ENCODE measurements at regions not wholly inside any gene's neighbourhood (a gene's known extent, or its start where the extent isn't known, plus 50 kb on each side); places are given as distances from the start of the nearest gene placed in this dataset.

- no peaks in the 10 kb centered on the region for H4K20me1 ChIP-seq (ENCODE audit: low read length)
- no peak overlapping the region for H3K27ac ChIP-seq (ENCODE audit: low read length)
- no peak overlapping the region for H2AFZ ChIP-seq (ENCODE audit: low read length)
- intact Hi-C loops (cut with micrococcal nuclease): no loop called here
- no peaks in the 10 kb centered on the region for H3K79me2 ChIP-seq (ENCODE audit: low read length)
- no peaks in the 10 kb centered on the region for H3K4me1 ChIP-seq (ENCODE audit: insufficient read depth, low read length)
- no peak for TF ChIP-seq EZH2 (IDR thresholded peaks at IDR 0.05; ENCODE audit: low read length, unreplicated experiment)
- no peak for TF ChIP-seq EZH2phosphoT487 (IDR thresholded peaks at IDR 0.05; ENCODE audit: borderline replicate concordance, low read length)
- TF ChIP-seq, protein P1, sequence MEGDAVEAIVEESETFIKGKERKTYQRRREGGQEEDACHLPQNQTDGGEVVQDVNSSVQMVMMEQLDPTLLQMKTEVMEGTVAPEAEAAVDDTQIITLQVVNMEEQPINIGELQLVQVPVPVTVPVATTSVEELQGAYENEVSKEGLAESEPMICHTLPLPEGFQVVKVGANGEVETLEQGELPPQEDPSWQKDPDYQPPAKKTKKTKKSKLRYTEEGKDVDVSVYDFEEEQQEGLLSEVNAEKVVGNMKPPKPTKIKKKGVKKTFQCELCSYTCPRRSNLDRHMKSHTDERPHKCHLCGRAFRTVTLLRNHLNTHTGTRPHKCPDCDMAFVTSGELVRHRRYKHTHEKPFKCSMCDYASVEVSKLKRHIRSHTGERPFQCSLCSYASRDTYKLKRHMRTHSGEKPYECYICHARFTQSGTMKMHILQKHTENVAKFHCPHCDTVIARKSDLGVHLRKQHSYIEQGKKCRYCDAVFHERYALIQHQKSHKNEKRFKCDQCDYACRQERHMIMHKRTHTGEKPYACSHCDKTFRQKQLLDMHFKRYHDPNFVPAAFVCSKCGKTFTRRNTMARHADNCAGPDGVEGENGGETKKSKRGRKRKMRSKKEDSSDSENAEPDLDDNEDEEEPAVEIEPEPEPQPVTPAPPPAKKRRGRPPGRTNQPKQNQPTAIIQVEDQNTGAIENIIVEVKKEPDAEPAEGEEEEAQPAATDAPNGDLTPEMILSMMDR (conservative IDR thresholded peaks at IDR 0.05; ENCODE audit: low read depth, low read length): no peak
- H3K4me2 ChIP-seq (ENCODE audit: low read length): no peak overlapping the region
- no peak overlapping the region for H3K4me3 ChIP-seq (ENCODE audit: low read length)
- no peak for DNase-seq
- H3K9me2 ChIP-seq (replicated peaks; ENCODE audit: low read length): no peaks in the 10 kb centered on the region
- no peak for ATAC-seq
- ChIA-PET CTCF (no interaction called here), POLR2A (ENCODE audit: unreplicated experiment) (no interaction called here)
- H3K9me3 ChIP-seq (ENCODE audit: low read length): no peaks in the 10 kb centered on the region
- no peaks in the 10 kb centered on the region for H3K27me3 ChIP-seq (ENCODE audit: low read length)
- no peaks in the 10 kb centered on the region for H3K36me3 ChIP-seq (ENCODE audit: low read depth, low read length)
- no peak overlapping the region for H3K9ac ChIP-seq (ENCODE audit: low read length)
- no peaks in the 10 kb centered on the region for H3F3A ChIP-seq (ENCODE audit: low read length, unreplicated experiment)
- no TSS peak for BruUV-seq (replicated peaks)
These were observed 141.5 kb upstream of the KCNK2 start for GRCh38 chr1:214941061-214941460.

- H3F3A ChIP-seq (ENCODE audit: low read length, unreplicated experiment): no peaks in the 10 kb centered on the region
- no peaks in the 10 kb centered on the region for H3K4me1 ChIP-seq (ENCODE audit: insufficient read depth, low read length)
- ChIA-PET CTCF (no interaction called here), POLR2A (ENCODE audit: unreplicated experiment) (no interaction called here)
- DNase-seq (no peak), ATAC-seq (no peak)
- H3K27ac ChIP-seq (ENCODE audit: low read length): no peak overlapping the region
- no peaks in the 10 kb centered on the region for H3K79me2 ChIP-seq (ENCODE audit: low read length)
- H3K9me2 ChIP-seq (replicated peaks; ENCODE audit: low read length): no peaks in the 10 kb centered on the region
- no peak overlapping the region for H2AFZ ChIP-seq (ENCODE audit: low read length)
- H3K27me3 ChIP-seq (ENCODE audit: low read length): no peaks in the 10 kb centered on the region
- intact Hi-C loops (cut with micrococcal nuclease): no loop called here
- no peaks in the 10 kb centered on the region for H3K36me3 ChIP-seq (ENCODE audit: low read depth, low read length)
- no peak overlapping the region for H3K4me2 ChIP-seq (ENCODE audit: low read length)
- TF ChIP-seq, protein P1 (conservative IDR thresholded peaks at IDR 0.05; ENCODE audit: low read depth, low read length): no peak
- no peak for TF ChIP-seq EZH2 (IDR thresholded peaks at IDR 0.05; ENCODE audit: low read length, unreplicated experiment)
- TF ChIP-seq EZH2phosphoT487 (IDR thresholded peaks at IDR 0.05; ENCODE audit: borderline replicate concordance, low read length): no peak
- H3K9me3 ChIP-seq (ENCODE audit: low read length): no peaks in the 10 kb centered on the region
- H4K20me1 ChIP-seq (ENCODE audit: low read length): no peaks in the 10 kb centered on the region
- H3K4me3 ChIP-seq (ENCODE audit: low read length): no peak overlapping the region
- H3K9ac ChIP-seq (ENCODE audit: low read length): no peak overlapping the region
- no TSS peak for BruUV-seq (replicated peaks)
These were observed 139.5 kb upstream of the KCNK2 start for GRCh38 chr1:214943054-214943453.

DNA sequence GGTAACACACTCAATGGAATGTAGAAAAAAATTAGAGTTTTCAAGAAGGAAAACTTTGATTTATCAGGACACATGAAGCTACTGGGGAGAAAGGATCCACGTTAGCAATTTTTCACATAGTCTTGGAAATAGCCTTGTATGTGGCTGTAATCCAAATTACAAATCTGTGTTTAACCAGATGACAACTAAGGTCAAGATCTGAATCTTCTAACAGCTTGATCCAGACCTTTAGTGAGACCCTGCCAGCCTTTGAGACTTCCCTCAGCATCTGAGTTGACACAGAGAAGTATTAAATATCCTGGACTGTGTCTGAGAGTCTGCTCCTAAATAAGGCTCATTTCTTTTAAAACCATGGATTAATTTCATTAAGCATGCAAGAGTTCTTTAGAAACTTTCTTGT, 135.9 kb upstream of the KCNK2 start:
- H3K9me3 ChIP-seq (ENCODE audit: low read length): no peaks in the 10 kb centered on the region
- ChIA-PET POLR2A (ENCODE audit: unreplicated experiment) (no interaction called here), CTCF (no interaction called here)
- no peaks in the 10 kb centered on the region for H3K27me3 ChIP-seq (ENCODE audit: low read length)
- DNase-seq (no peak), ATAC-seq (no peak)
- H4K20me1 ChIP-seq (ENCODE audit: low read length): no peaks in the 10 kb centered on the region
- H3K9ac ChIP-seq (ENCODE audit: low read length): no peak overlapping the region
- H2AFZ ChIP-seq (ENCODE audit: low read length): no peak overlapping the region
- H3K4me1 ChIP-seq (ENCODE audit: insufficient read depth, low read length): no peaks in the 10 kb centered on the region
- no peaks in the 10 kb centered on the region for H3K9me2 ChIP-seq (replicated peaks; ENCODE audit: low read length)
- H3F3A ChIP-seq (ENCODE audit: low read length, unreplicated experiment): no peaks in the 10 kb centered on the region
- TF ChIP-seq EZH2 (IDR thresholded peaks at IDR 0.05; ENCODE audit: low read length, unreplicated experiment) (no peak), EZH2phosphoT487 (IDR thresholded peaks at IDR 0.05; ENCODE audit: borderline replicate concordance, low read length) (no peak)
- TF ChIP-seq, protein P1 (conservative IDR thresholded peaks at IDR 0.05; ENCODE audit: low read depth, low read length): no peak
- H3K36me3 ChIP-seq (ENCODE audit: low read depth, low read length): no peaks in the 10 kb centered on the region
- H3K79me2 ChIP-seq (ENCODE audit: low read length): no peaks in the 10 kb centered on the region
- intact Hi-C loops (cut with micrococcal nuclease): no loop called here
- BruUV-seq (replicated peaks): no TSS peak
- H3K4me3 ChIP-seq (ENCODE audit: low read length): no peak overlapping the region
- no peak overlapping the region for H3K4me2 ChIP-seq (ENCODE audit: low read length)
- no peak overlapping the region for H3K27ac ChIP-seq (ENCODE audit: low read length)
